GM23338 (cell line): ENCODE measurements at regions not wholly inside any gene's neighbourhood (a gene's known extent, or its start where the extent isn't known, plus 50 kb on each side); places are given as distances from the start of the nearest gene placed in this dataset.
A peak's percentile ranks its signal among the peaks of the same experiment; 100 is the strongest.

Experiments
- ATAC-seq: fragments of 200-7000 bp; cut with Tn5 transposase; 3 replicates; pipeline ENCODE4 v1.9.1; 2020
- DNase-seq: peaks from one replicate; pipeline ENCODE4 v3.0.0-alpha.2; 2015; ENCODE audit warnings: low spot score
- H2AFZ ChIP-seq: fragments of 200-600 bp; sonication (generic); 2 replicates; pipeline ENCODE4 v1.8.0; 2016; ENCODE audit warnings: antibody characterized with exemption, mild to moderate bottlenecking, moderate library complexity
- H3F3A ChIP-seq: fragments of 200-600 bp; sonication (generic); replicated peaks from 2 replicates; pipeline ENCODE4 v1.8.0; 2017; ENCODE audit warnings: antibody characterized with exemption, mixed run types, low read depth
- H3K27ac ChIP-seq: fragments of 200-600 bp; sonication (generic); 2 replicates; pipeline ENCODE4 v1.6.1; 2016; ENCODE audit warnings: low read depth
- H3K27me3 ChIP-seq: fragments of 200-600 bp; sonication (generic); 2 replicates; pipeline ENCODE4 v1.8.0; 2016; ENCODE audit warnings: mild to moderate bottlenecking, mixed run types, moderate library complexity; ENCODE audit not compliant: insufficient read depth
- H3K36me3 ChIP-seq: fragments of 200-600 bp; sonication (generic); 2 replicates; pipeline ENCODE4 v1.8.0; 2016; ENCODE audit warnings: mild to moderate bottlenecking; ENCODE audit not compliant: insufficient read depth
- H3K4me1 ChIP-seq: fragments of 200-600 bp; sonication (generic); 2 replicates; pipeline ENCODE4 v1.8.0; 2016; ENCODE audit warnings: mild to moderate bottlenecking, moderate library complexity; ENCODE audit not compliant: insufficient read depth
- H3K4me2 ChIP-seq: fragments of 200-600 bp; sonication (generic); 2 replicates; pipeline ENCODE4 v1.7.1; 2017; ENCODE audit warnings: mixed run types
- H3K4me3 ChIP-seq: fragments of 200-600 bp; sonication (generic); 2 replicates; pipeline ENCODE4 v1.6.1; 2016; ENCODE audit warnings: mixed run types
- H3K79me2 ChIP-seq: fragments of 200-600 bp; sonication (generic); replicated peaks from 2 replicates; pipeline ENCODE4 v1.8.0; 2017; ENCODE audit warnings: mild to moderate bottlenecking; ENCODE audit not compliant: insufficient read depth
- H3K9me2 ChIP-seq: fragments of 200-600 bp; sonication (generic); 2 replicates; pipeline ENCODE4 v1.8.0; 2017; ENCODE audit not compliant: insufficient read depth
- H4K20me1 ChIP-seq: fragments of 200-600 bp; sonication (generic); replicated peaks from 2 replicates; pipeline ENCODE4 v1.8.0; 2017; ENCODE audit warnings: mild to moderate bottlenecking; ENCODE audit not compliant: insufficient read depth
- H3K27ac Mint-ChIP-seq: 2 replicates; pipeline ENCODE4 v1.8.0; 2020; ENCODE audit warnings: inconsistent platforms, mild to moderate bottlenecking, moderate library complexity, mixed read lengths
- H3K27me3 Mint-ChIP-seq: 3 replicates; pipeline ENCODE4 v1.8.0; 2022; ENCODE audit warnings: low read depth, mild to moderate bottlenecking, moderate library complexity, mixed read lengths, inconsistent platforms; ENCODE audit not compliant: insufficient read depth, poor library complexity
- H3K36me3 Mint-ChIP-seq: 3 replicates; pipeline ENCODE4 v1.8.0; 2021; ENCODE audit warnings: low read depth, mild to moderate bottlenecking, inconsistent platforms, moderate library complexity, mixed read lengths
- H3K4me1 Mint-ChIP-seq: 3 replicates; pipeline ENCODE4 v1.8.0; 2020; ENCODE audit warnings: mild to moderate bottlenecking, inconsistent platforms, mixed read lengths
- H3K4me3 Mint-ChIP-seq: 3 replicates; pipeline ENCODE4 v1.8.0; 2021; ENCODE audit warnings: moderate library complexity, mild to moderate bottlenecking, inconsistent platforms, mixed read lengths
- H3K9me3 Mint-ChIP-seq: 3 replicates; pipeline ENCODE4 v1.8.0; 2020; ENCODE audit warnings: moderate library complexity, mild to moderate bottlenecking, inconsistent platforms, mixed read lengths
- CREB1 ChIP-seq: fragments of 250-450 bp; sonication (Bioruptor Pico); IDR thresholded peaks from 2 replicates; pipeline ENCODE4 v1.5.0; 2020; ENCODE audit warnings: low read depth, mild to moderate bottlenecking, moderate library complexity
- EZH2 ChIP-seq: fragments of 200-600 bp; sonication (generic); IDR thresholded peaks from one replicate; pipeline ENCODE4 v1.8.0; 2017; ENCODE audit warnings: antibody characterized with exemption, mild to moderate bottlenecking, low read depth; ENCODE audit not compliant: unreplicated experiment
- EZH2phosphoT487 ChIP-seq: fragments of 200-600 bp; sonication (generic); IDR thresholded peaks from one replicate; pipeline ENCODE4 v1.8.1; 2018; ENCODE audit warnings: antibody characterized with exemption; ENCODE audit not compliant: unreplicated experiment
- JUNB ChIP-seq: IDR thresholded peaks from one replicate; pipeline ENCODE4 v1.6.1; 2016; ENCODE audit warnings: antibody characterized with exemption; ENCODE audit not compliant: unreplicated experiment
- NANOG ChIP-seq: IDR thresholded peaks from 2 replicates; pipeline ENCODE4 v1.6.1; 2016; ENCODE audit warnings: antibody characterized with exemption, borderline replicate concordance
- POLR2AphosphoS5 ChIP-seq: IDR thresholded peaks from 2 replicates; pipeline ENCODE4 v1.6.1; 2016; ENCODE audit warnings: antibody characterized with exemption, low read depth
- STAT1 ChIP-seq: IDR thresholded peaks from one replicate; pipeline ENCODE4 v1.6.1; 2016; ENCODE audit warnings: antibody characterized with exemption; ENCODE audit not compliant: unreplicated experiment
- ZNF114 ChIP-seq: fragments of 250-450 bp; sonication (Bioruptor Pico); IDR thresholded peaks from 2 replicates; pipeline ENCODE4 v1.5.0; 2020; ENCODE audit warnings: mild to moderate bottlenecking, moderate library complexity
- ZNF331 ChIP-seq: fragments of 250-450 bp; sonication (Bioruptor Pico); IDR thresholded peaks from 2 replicates; pipeline ENCODE4 v1.5.0; 2020; ENCODE audit warnings: low read depth, mild to moderate bottlenecking, moderate library complexity
- TF ChIP-seq, protein P1 (sequence below): IDR thresholded peaks from 2 replicates; pipeline ENCODE4 v1.6.1; 2016; ENCODE audit warnings: antibody characterized with exemption
- TF ChIP-seq, protein P2 (sequence below): IDR thresholded peaks from one replicate; pipeline ENCODE4 v1.6.1; 2018; ENCODE audit warnings: antibody characterized with exemption; ENCODE audit not compliant: unreplicated experiment
- TF ChIP-seq, protein P3 (sequence below), 2 experiments: fragments of 200-600 bp in 1 of 2; sonication (generic) in 1 of 2; conservative IDR thresholded peaks; 2 replicates each; pipeline versions ENCODE4 v1.5.1 to v1.6.1; 2016 to 2017; ENCODE audit warnings: antibody characterized with exemption in 2 of 2, low read depth in 2 of 2, mild to moderate bottlenecking in 2 of 2, moderate library complexity in 1 of 2
- TF ChIP-seq, protein P4 (sequence below): fragments of 250-450 bp; sonication (Bioruptor Pico); IDR thresholded peaks from 2 replicates; pipeline ENCODE4 v1.5.0; 2020; ENCODE audit warnings: mild to moderate bottlenecking, moderate library complexity

DNA sequence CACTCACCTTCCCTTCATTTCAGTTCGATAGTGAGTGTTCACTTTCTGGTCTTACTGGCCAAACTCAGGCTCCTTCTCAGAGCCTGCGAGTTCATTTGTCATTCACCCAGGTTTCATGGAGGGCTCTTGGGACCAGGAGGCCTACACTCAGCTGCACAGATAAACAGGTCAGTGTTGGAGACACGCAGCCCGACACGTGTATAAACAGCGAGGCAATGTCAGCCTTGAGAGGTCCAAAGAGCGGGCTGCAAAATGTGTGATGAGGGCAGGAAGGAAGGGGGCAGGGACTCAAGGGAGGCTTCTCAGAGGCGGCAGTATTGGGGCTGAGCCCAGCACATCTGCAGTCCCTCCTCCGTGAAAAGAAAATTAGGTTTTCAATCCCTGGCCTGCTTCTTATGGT, 82.6 kb upstream of the ZNF618 start:
- Histone ChIP-seq H3F3A (no peaks in the 10 kb centered on the region), H3K9me2 (no peaks in the 10 kb centered on the region), H4K20me1 (no peaks in the 10 kb centered on the region), H3K4me2 (peak overlapping the region; percentile 53; the same call in 1 of the 2 replicates), H3K4me1 (peaks cover 25% of the 10 kb centered on the region), H3K27me3 (no peaks in the 10 kb centered on the region), H3K36me3 (no peaks in the 10 kb centered on the region), H3K4me3 (no peak overlapping the region), H2AFZ (peak overlapping the region; percentile 81), H3K79me2 (no peaks in the 10 kb centered on the region), H3K27ac (no peak overlapping the region)
- peaks cover 23% of the 10 kb centered on the region for H3K4me1 Mint-ChIP-seq
- no peak overlapping the region; the same call in 2 of the 3 replicates for H3K4me3 Mint-ChIP-seq
- ATAC-seq (no peak), DNase-seq (no peak)
- H3K27ac Mint-ChIP-seq, result no peak overlapping the region
- no peaks in the 10 kb centered on the region; the same call in 2 of the 3 replicates for H3K9me3 Mint-ChIP-seq
- TF ChIP-seq ZNF114 (no peak), ZNF331 (CRISPR knock-in tag) (no peak), POLR2AphosphoS5 (no peak), EZH2phosphoT487 (no peak), EZH2 (no peak), NANOG (no peak), CREB1 (CRISPR knock-in tag) (no peak), STAT1 (no peak), JUNB (no peak)
- TF ChIP-seq, protein P1, sequence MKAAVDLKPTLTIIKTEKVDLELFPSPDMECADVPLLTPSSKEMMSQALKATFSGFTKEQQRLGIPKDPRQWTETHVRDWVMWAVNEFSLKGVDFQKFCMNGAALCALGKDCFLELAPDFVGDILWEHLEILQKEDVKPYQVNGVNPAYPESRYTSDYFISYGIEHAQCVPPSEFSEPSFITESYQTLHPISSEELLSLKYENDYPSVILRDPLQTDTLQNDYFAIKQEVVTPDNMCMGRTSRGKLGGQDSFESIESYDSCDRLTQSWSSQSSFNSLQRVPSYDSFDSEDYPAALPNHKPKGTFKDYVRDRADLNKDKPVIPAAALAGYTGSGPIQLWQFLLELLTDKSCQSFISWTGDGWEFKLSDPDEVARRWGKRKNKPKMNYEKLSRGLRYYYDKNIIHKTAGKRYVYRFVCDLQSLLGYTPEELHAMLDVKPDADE, result no peak
- TF ChIP-seq, protein P2, sequence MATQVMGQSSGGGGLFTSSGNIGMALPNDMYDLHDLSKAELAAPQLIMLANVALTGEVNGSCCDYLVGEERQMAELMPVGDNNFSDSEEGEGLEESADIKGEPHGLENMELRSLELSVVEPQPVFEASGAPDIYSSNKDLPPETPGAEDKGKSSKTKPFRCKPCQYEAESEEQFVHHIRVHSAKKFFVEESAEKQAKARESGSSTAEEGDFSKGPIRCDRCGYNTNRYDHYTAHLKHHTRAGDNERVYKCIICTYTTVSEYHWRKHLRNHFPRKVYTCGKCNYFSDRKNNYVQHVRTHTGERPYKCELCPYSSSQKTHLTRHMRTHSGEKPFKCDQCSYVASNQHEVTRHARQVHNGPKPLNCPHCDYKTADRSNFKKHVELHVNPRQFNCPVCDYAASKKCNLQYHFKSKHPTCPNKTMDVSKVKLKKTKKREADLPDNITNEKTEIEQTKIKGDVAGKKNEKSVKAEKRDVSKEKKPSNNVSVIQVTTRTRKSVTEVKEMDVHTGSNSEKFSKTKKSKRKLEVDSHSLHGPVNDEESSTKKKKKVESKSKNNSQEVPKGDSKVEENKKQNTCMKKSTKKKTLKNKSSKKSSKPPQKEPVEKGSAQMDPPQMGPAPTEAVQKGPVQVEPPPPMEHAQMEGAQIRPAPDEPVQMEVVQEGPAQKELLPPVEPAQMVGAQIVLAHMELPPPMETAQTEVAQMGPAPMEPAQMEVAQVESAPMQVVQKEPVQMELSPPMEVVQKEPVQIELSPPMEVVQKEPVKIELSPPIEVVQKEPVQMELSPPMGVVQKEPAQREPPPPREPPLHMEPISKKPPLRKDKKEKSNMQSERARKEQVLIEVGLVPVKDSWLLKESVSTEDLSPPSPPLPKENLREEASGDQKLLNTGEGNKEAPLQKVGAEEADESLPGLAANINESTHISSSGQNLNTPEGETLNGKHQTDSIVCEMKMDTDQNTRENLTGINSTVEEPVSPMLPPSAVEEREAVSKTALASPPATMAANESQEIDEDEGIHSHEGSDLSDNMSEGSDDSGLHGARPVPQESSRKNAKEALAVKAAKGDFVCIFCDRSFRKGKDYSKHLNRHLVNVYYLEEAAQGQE, result no peak
- TF ChIP-seq, protein P3, sequence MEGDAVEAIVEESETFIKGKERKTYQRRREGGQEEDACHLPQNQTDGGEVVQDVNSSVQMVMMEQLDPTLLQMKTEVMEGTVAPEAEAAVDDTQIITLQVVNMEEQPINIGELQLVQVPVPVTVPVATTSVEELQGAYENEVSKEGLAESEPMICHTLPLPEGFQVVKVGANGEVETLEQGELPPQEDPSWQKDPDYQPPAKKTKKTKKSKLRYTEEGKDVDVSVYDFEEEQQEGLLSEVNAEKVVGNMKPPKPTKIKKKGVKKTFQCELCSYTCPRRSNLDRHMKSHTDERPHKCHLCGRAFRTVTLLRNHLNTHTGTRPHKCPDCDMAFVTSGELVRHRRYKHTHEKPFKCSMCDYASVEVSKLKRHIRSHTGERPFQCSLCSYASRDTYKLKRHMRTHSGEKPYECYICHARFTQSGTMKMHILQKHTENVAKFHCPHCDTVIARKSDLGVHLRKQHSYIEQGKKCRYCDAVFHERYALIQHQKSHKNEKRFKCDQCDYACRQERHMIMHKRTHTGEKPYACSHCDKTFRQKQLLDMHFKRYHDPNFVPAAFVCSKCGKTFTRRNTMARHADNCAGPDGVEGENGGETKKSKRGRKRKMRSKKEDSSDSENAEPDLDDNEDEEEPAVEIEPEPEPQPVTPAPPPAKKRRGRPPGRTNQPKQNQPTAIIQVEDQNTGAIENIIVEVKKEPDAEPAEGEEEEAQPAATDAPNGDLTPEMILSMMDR (conservative IDR thresholded peaks at IDR 0.05; ENCODE audit: low read depth in 2 of 2), result no peak
- TF ChIP-seq, protein P4, sequence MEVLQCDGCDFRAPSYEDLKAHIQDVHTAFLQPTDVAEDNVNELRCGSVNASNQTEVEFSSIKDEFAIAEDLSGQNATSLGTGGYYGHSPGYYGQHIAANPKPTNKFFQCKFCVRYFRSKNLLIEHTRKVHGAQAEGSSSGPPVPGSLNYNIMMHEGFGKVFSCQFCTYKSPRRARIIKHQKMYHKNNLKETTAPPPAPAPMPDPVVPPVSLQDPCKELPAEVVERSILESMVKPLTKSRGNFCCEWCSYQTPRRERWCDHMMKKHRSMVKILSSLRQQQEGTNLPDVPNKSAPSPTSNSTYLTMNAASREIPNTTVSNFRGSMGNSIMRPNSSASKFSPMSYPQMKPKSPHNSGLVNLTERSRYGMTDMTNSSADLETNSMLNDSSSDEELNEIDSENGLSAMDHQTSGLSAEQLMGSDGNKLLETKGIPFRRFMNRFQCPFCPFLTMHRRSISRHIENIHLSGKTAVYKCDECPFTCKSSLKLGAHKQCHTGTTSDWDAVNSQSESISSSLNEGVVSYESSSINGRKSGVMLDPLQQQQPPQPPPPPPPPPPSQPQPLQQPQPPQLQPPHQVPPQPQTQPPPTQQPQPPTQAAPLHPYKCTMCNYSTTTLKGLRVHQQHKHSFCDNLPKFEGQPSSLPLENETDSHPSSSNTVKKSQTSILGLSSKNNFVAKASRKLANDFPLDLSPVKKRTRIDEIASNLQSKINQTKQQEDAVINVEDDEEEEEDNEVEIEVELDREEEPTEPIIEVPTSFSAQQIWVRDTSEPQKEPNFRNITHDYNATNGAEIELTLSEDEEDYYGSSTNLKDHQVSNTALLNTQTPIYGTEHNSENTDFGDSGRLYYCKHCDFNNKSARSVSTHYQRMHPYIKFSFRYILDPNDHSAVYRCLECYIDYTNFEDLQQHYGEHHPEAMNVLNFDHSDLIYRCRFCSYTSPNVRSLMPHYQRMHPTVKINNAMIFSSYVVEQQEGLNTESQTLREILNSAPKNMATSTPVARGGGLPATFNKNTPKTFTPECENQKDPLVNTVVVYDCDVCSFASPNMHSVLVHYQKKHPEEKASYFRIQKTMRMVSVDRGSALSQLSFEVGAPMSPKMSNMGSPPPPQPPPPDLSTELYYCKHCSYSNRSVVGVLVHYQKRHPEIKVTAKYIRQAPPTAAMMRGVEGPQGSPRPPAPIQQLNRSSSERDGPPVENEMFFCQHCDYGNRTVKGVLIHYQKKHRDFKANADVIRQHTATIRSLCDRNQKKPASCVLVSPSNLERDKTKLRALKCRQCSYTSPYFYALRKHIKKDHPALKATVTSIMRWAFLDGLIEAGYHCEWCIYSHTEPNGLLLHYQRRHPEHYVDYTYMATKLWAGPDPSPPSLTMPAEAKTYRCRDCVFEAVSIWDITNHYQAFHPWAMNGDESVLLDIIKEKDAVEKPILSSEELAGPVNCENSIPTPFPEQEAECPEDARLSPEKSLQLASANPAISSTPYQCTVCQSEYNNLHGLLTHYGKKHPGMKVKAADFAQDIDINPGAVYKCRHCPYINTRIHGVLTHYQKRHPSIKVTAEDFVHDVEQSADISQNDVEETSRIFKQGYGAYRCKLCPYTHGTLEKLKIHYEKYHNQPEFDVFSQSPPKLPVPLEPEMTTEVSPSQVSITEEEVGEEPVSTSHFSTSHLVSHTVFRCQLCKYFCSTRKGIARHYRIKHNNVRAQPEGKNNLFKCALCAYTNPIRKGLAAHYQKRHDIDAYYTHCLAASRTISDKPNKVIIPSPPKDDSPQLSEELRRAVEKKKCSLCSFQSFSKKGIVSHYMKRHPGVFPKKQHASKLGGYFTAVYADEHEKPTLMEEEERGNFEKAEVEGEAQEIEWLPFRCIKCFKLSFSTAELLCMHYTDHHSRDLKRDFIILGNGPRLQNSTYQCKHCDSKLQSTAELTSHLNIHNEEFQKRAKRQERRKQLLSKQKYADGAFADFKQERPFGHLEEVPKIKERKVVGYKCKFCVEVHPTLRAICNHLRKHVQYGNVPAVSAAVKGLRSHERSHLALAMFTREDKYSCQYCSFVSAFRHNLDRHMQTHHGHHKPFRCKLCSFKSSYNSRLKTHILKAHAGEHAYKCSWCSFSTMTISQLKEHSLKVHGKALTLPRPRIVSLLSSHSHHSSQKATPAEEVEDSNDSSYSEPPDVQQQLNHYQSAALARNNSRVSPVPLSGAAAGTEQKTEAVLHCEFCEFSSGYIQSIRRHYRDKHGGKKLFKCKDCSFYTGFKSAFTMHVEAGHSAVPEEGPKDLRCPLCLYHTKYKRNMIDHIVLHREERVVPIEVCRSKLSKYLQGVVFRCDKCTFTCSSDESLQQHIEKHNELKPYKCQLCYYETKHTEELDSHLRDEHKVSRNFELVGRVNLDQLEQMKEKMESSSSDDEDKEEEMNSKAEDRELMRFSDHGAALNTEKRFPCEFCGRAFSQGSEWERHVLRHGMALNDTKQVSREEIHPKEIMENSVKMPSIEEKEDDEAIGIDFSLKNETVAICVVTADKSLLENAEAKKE (CRISPR knock-in tag), result no peak
- no peaks in the 10 kb centered on the region for H3K36me3 Mint-ChIP-seq
- peaks cover 6% of the 10 kb centered on the region for H3K27me3 Mint-ChIP-seq
